Thoracic aorta (tissue), 2 donors: ENCODE measurements at regions not wholly inside any gene's neighbourhood (a gene's known extent, or its start where the extent isn't known, plus 50 kb on each side); places are given as distances from the start of the nearest gene placed in this dataset.

ENCODE experiments used
- ATAC-seq: fragments of 150-250 bp; one replicate; pipeline ENCODE4 v1.8.0; 2017; ENCODE audit warnings: low read depth; ENCODE audit not compliant: insufficient number of reproducible peaks, low FRiP score
- DNase-seq: peaks from one replicate; pipeline ENCODE4 v3.0.0-alpha.2; 2020; ENCODE audit warnings: low spot score
- H3K27ac ChIP-seq, 2 donors: fragments of 200-600 bp; sonication (generic); 1 replicate in 1 of 2; 2 replicates in 1 of 2; pipeline ENCODE4 v1.5.1; 2016; ENCODE audit warnings: mild to moderate bottlenecking in 2 of 2, moderate library complexity in 2 of 2
- H3K27me3 ChIP-seq: fragments of 200-600 bp; sonication (generic); replicated peaks from 2 replicates; pipeline ENCODE4 v1.6.0; 2016; ENCODE audit warnings: mild to moderate bottlenecking; ENCODE audit not compliant: insufficient read depth
- H3K36me3 ChIP-seq: fragments of 200-600 bp; sonication (generic); one replicate; pipeline ENCODE4 v1.5.1; 2016
- H3K4me1 ChIP-seq, 2 donors: fragments of 200-600 bp; sonication (generic); 1 replicate in 1 of 2; 2 replicates in 1 of 2; pipeline versions ENCODE4 v1.5.1 to v1.6.0; 2016; ENCODE audit warnings: low read depth in 2 of 2, mild to moderate bottlenecking in 1 of 2; ENCODE audit not compliant: control insufficient read depth in 1 of 2
- H3K4me3 ChIP-seq: fragments of 200-600 bp; sonication (generic); 2 replicates; pipeline ENCODE4 v1.5.1; 2016; ENCODE audit warnings: mild to moderate bottlenecking
- H3K9me3 ChIP-seq: fragments of 200-600 bp; sonication (generic); 2 replicates; pipeline ENCODE4 v1.5.1; 2016
- TF ChIP-seq, protein P1 (sequence below): fragments of 200-600 bp; sonication (generic); IDR thresholded peaks from one replicate; pipeline ENCODE4 v1.5.1; 2019; ENCODE audit warnings: antibody characterized with exemption

DNA sequence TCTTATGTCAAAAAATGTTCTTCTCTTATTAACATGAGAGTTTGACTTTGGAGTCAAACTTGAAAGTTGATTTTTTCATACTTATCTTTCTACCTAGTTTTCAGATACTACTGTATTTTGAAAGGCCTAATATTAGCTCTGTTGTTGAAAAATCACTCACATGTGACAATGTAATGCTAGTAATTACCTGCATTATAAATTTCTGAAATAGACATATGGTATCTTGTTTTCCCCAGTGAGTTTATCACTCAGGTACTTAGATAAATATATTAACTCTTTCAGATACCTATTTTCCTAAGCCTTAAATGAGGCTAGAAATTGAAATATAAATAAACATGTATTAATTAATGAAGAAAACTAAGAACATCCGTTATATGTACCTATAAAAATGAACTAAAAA, 2089.3 kb downstream of the MAT2B start:
- no peaks in the 10 kb centered on the region for H3K36me3 ChIP-seq
- H3K9me3 ChIP-seq, result no peaks in the 10 kb centered on the region
- ATAC-seq, result no peak
- H3K4me1 ChIP-seq, result no peaks in the 10 kb centered on the region
- H3K27ac ChIP-seq, result no peak overlapping the region
- H3K27me3 ChIP-seq, result no peaks in the 10 kb centered on the region
- no peak overlapping the region for H3K4me3 ChIP-seq
- TF ChIP-seq, protein P1, sequence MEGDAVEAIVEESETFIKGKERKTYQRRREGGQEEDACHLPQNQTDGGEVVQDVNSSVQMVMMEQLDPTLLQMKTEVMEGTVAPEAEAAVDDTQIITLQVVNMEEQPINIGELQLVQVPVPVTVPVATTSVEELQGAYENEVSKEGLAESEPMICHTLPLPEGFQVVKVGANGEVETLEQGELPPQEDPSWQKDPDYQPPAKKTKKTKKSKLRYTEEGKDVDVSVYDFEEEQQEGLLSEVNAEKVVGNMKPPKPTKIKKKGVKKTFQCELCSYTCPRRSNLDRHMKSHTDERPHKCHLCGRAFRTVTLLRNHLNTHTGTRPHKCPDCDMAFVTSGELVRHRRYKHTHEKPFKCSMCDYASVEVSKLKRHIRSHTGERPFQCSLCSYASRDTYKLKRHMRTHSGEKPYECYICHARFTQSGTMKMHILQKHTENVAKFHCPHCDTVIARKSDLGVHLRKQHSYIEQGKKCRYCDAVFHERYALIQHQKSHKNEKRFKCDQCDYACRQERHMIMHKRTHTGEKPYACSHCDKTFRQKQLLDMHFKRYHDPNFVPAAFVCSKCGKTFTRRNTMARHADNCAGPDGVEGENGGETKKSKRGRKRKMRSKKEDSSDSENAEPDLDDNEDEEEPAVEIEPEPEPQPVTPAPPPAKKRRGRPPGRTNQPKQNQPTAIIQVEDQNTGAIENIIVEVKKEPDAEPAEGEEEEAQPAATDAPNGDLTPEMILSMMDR, result no peak
- no peak for DNase-seq

DNA sequence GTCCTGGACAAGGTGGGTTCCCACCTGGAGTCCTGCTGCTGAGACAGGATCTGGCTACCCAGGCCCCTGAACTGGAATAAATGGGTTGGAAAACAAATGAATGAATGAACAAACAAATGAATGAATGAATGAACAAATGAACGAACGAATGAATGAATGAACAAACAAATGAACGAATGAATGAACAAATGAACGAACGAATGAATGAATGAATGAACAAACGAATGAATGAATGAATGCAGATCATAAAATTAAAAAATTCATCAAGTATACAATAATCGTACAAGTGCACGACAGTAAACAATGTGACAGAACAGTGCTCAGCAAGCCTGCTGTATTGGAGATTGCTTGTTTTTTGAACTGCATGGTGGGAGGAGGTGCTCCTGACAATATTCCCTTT, 2097.1 kb downstream of the MAT2B start:
- TF ChIP-seq, protein P1, result no peak
- Histone ChIP-seq H3K27ac (no peak overlapping the region), H3K4me3 (no peak overlapping the region), H3K27me3 (no peaks in the 10 kb centered on the region), H3K9me3 (no peaks in the 10 kb centered on the region), H3K36me3 (no peaks in the 10 kb centered on the region), H3K4me1 (no peaks in the 10 kb centered on the region)
- no peak for ATAC-seq
- DNase-seq, result no peak

DNA sequence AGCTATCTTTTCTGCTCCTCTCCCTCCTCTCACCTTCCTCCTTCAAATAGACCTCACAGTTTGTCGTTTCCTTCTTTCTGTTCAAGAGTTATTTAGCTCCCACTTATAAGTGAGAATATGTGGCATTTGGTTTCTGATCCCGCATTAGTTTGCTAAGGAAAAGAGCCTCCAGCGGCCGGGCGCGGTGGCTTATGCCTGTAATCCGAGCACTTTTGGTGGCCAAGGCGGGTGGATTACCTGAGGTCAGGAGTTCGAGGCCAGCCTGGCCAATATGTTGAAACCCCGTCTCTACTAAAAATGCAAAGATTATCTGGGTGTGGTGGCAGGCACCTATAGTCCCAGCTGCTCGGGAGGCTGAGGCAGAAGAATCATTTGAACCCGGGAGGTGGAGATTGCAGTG, 2101.6 kb downstream of the MAT2B start:
- no peak overlapping the region for H3K4me3 ChIP-seq
- H3K27me3 ChIP-seq, result no peaks in the 10 kb centered on the region
- H3K36me3 ChIP-seq, result no peaks in the 10 kb centered on the region
- TF ChIP-seq, protein P1, result no peak
- ATAC-seq, result no peak
- DNase-seq, result no peak
- no peak overlapping the region for H3K27ac ChIP-seq
- no peaks in the 10 kb centered on the region for H3K9me3 ChIP-seq
- H3K4me1 ChIP-seq, result no peaks in the 10 kb centered on the region

DNA sequence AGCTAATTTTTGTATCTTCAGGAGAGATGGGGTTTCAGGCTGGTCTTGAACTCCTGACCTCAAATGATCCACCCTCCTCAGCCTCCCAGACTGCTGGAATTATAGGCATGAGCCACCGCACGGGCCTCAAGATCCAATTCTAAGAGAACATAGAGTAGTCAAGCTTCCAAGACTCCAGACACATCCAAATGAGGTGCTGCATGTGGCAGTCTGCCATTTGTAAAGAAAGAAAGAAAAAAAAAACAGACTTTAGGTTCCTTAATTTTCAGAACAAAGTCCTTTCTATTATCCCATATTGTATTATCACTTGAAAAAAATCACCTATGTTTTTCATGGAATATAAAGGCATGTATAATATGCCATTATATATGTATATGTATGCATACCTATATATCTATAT, 2104.5 kb downstream of the MAT2B start:
- no peak overlapping the region for H3K4me3 ChIP-seq
- H3K27ac ChIP-seq, result no peak overlapping the region
- DNase-seq (no peak), ATAC-seq (no peak)
- no peaks in the 10 kb centered on the region for H3K36me3 ChIP-seq
- H3K27me3 ChIP-seq, result no peaks in the 10 kb centered on the region
- H3K9me3 ChIP-seq, result no peaks in the 10 kb centered on the region
- H3K4me1 ChIP-seq, result no peaks in the 10 kb centered on the region
- TF ChIP-seq, protein P1, result no peak

DNA sequence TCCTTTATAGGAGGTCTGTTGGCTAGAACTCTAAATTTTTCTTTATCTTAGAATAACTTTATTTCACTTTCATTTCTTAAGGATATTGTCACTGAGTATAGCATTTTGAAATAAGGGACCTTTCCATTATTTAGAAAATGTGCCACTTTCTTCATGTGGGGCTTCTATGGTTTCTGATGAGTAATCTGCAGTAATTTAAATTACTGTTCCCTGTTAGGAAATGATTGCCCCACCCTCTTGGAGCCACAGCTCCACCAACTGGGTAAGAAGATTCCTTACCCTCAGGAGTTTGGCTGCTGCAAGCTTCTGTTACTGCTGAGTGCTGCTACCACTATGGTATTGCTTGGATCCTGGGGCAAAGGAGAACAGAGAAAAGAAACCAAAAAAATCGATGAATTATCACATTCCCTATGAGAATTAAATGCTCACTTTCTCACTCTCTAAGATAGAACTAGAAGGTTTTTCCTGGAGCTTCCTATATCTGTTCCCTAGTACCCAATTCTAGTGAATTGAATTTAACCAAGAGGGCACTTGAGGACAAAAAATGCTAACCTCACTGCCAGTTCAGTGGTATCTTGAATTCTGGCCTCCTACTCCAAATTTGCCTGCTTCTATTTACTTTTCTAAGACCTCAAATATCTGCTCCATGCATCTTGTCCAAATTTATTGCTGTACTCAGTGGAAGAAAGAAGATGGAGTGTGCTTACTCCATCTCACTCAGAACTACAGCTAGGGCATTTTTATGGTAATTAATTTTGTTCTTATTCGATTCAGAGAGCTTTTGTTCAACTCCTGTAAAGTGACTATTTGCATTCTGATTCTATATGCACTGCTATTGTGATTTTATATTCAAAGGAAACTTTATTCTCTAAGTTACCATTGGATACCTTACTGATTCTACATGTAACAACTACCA, 2111.3 kb downstream of the MAT2B start:
- no peak overlapping the region for H3K4me3 ChIP-seq
- ATAC-seq (no peak), DNase-seq (no peak)
- no peaks in the 10 kb centered on the region for H3K36me3 ChIP-seq
- H3K27ac ChIP-seq, result no peak overlapping the region
- TF ChIP-seq, protein P1, result no peak
- H3K9me3 ChIP-seq, result no peaks in the 10 kb centered on the region
- no peaks in the 10 kb centered on the region for H3K4me1 ChIP-seq
- H3K27me3 ChIP-seq, result no peaks in the 10 kb centered on the region
